Mesothelial cell of epicardium (in vitro differentiated cells): ENCODE measurements at regions not wholly inside any gene's neighbourhood (a gene's known extent, or its start where the extent isn't known, plus 50 kb on each side); places are given as distances from the start of the nearest gene placed in this dataset.

Source experiments
- DNase-seq, 2 experiments: peaks; one replicate each; pipeline ENCODE4 v3.0.0; 2021; ENCODE audit warnings: low spot score in 2 of 2; ENCODE audit not compliant: unreplicated experiment in 2 of 2
- H3K27ac Mint-ChIP-seq: 2 replicates; pipeline ENCODE4 v1.8.0; 2021; ENCODE audit warnings: mixed read lengths
- H3K27me3 Mint-ChIP-seq: 2 replicates; pipeline ENCODE4 v1.8.0; 2021; ENCODE audit warnings: low read depth, mixed read lengths
- H3K36me3 Mint-ChIP-seq: 2 replicates; pipeline ENCODE4 v1.8.0; 2021; ENCODE audit warnings: mixed read lengths
- H3K4me1 Mint-ChIP-seq: 2 replicates; pipeline ENCODE4 v1.8.0; 2021; ENCODE audit warnings: mixed read lengths
- H3K4me3 Mint-ChIP-seq: 2 replicates; pipeline ENCODE4 v1.8.0; 2021; ENCODE audit warnings: mild to moderate bottlenecking, moderate library complexity, mixed read lengths
- H3K9me3 Mint-ChIP-seq: 2 replicates; pipeline ENCODE4 v1.8.0; 2021; ENCODE audit warnings: mixed read lengths
- TF ChIP-seq, protein P1 (sequence below): fragments of 200-600 bp; sonication (generic); IDR thresholded peaks from one replicate; pipeline ENCODE4 v1.5.0; 2021; ENCODE audit warnings: antibody characterized with exemption; ENCODE audit not compliant: unreplicated experiment

- H3K4me3 Mint-ChIP-seq: no peak overlapping the region
- peaks cover 30% of the 10 kb centered on the region for H3K9me3 Mint-ChIP-seq
- H3K4me1 Mint-ChIP-seq: no peaks in the 10 kb centered on the region
- no peak for DNase-seq
- TF ChIP-seq, protein P1, sequence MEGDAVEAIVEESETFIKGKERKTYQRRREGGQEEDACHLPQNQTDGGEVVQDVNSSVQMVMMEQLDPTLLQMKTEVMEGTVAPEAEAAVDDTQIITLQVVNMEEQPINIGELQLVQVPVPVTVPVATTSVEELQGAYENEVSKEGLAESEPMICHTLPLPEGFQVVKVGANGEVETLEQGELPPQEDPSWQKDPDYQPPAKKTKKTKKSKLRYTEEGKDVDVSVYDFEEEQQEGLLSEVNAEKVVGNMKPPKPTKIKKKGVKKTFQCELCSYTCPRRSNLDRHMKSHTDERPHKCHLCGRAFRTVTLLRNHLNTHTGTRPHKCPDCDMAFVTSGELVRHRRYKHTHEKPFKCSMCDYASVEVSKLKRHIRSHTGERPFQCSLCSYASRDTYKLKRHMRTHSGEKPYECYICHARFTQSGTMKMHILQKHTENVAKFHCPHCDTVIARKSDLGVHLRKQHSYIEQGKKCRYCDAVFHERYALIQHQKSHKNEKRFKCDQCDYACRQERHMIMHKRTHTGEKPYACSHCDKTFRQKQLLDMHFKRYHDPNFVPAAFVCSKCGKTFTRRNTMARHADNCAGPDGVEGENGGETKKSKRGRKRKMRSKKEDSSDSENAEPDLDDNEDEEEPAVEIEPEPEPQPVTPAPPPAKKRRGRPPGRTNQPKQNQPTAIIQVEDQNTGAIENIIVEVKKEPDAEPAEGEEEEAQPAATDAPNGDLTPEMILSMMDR: no peak
- no peak overlapping the region for H3K27ac Mint-ChIP-seq
- H3K27me3 Mint-ChIP-seq: no peaks in the 10 kb centered on the region
- no peaks in the 10 kb centered on the region for H3K36me3 Mint-ChIP-seq
These were observed 316.0 kb downstream of the ETS1 start for GRCh38 chr11:128271401-128271800.

DNA sequence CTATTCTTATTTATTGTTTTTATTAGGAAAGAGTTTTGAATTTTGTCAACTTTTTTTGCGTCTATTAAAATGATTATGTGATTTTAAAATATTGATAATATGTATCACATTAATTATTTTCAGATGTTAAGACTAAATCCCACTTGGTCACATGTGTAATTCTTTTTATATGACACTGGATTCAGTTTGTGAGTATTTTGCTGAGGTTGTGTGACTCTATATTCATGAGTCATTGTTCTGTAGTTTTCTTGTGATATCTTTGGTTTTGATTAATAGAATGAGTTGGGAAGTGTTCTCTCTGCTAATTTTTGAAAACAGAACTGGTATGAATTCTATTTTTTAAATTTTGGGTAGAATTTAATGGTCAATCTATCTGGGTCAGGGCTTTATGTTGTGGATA, 317.9 kb downstream of the ETS1 start:
- no peak overlapping the region for H3K27ac Mint-ChIP-seq
- H3K36me3 Mint-ChIP-seq: no peaks in the 10 kb centered on the region
- peaks cover 22% of the 10 kb centered on the region for H3K9me3 Mint-ChIP-seq
- no peaks in the 10 kb centered on the region for H3K4me1 Mint-ChIP-seq
- H3K4me3 Mint-ChIP-seq: no peak overlapping the region
- TF ChIP-seq, protein P1: no peak
- no peaks in the 10 kb centered on the region for H3K27me3 Mint-ChIP-seq
- DNase-seq: no peak

DNA sequence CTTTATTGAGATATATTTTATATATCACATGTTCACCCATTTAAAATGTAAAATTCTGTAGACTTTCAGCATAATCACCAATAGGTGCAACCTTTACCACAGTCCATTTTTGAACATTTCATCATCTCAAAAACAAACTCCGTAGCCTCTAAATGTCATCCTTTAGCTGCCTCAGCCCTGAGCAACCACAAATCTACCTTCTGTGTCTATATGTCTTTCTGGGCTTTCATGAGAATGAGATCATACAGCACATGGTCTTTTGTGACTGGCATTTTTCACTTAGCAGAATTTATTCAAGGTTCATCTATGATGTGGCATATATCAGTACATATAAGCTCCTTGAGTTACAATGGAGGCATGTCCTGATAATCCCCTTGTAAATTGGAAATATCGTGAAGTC, 320.5 kb downstream of the ETS1 start:
- Mint-ChIP-seq H3K36me3 (no peaks in the 10 kb centered on the region), H3K4me3 (no peak overlapping the region), H3K27me3 (no peaks in the 10 kb centered on the region), H3K27ac (no peak overlapping the region), H3K4me1 (no peaks in the 10 kb centered on the region), H3K9me3 (peaks cover 5% of the 10 kb centered on the region)
- TF ChIP-seq, protein P1: no peak
- no peak for DNase-seq

- no peak overlapping the region for H3K27ac Mint-ChIP-seq
- H3K4me1 Mint-ChIP-seq: peaks cover 3% of the 10 kb centered on the region
These were observed 324.7 kb downstream of the ETS1 start for GRCh38 chr11:128262463-128263345.

DNA sequence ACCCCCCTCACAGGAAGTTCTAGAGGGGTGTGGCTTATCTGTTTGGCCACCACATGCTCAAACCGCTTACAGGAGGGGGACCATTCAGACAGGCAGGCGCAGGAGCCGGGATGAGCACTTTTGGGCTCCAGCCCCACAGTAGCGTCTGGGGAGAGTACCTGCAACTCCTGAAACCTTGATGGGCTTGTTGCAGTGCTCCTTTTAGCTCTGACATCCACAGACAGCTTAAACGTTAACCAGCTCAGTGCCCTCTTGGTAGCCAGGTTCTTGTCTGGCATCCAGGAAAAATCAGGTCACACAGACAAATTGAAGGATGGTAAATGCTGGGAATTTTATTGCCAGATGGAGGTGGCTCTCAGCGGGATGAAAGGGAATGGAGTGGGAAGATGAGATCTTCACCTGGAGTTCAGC, 326.3 kb downstream of the ETS1 start:
- no peak overlapping the region for H3K27ac Mint-ChIP-seq
- H3K9me3 Mint-ChIP-seq: peaks cover 11% of the 10 kb centered on the region
- TF ChIP-seq, protein P1: no peak
- no peaks in the 10 kb centered on the region for H3K36me3 Mint-ChIP-seq
- H3K27me3 Mint-ChIP-seq: no peaks in the 10 kb centered on the region
- no peak overlapping the region for H3K4me3 Mint-ChIP-seq
- DNase-seq: no peak
- H3K4me1 Mint-ChIP-seq: peaks cover 3% of the 10 kb centered on the region

More at GRCh38 chr11:128262463-128263345, 324.7 kb downstream of the ETS1 start:
- no peak overlapping the region for H3K4me3 Mint-ChIP-seq
- no peak for DNase-seq
- no peaks in the 10 kb centered on the region for H3K27me3 Mint-ChIP-seq
- H3K9me3 Mint-ChIP-seq: peaks cover 5% of the 10 kb centered on the region
- H3K36me3 Mint-ChIP-seq: no peaks in the 10 kb centered on the region
- TF ChIP-seq, protein P1: no peak
